HG03565 (cell line): ENCODE measurements at regions not wholly inside any gene's neighbourhood (a gene's known extent, or its start where the extent isn't known, plus 50 kb on each side); places are given as distances from the start of the nearest gene placed in this dataset.
"Not testable (repeated sequence)": the region's sequence is repeated elsewhere in the genome, so short reads cannot be mapped to it uniquely, and the experiment has no call there.

Experiments
- ATAC-seq: cut with Tn5 transposase; IDR thresholded peaks from one replicate; pipeline ENCODE4 v1.9.1; 2021; ENCODE audit warnings: mild to moderate bottlenecking, moderate library complexity; ENCODE audit not compliant: unreplicated experiment

DNA sequence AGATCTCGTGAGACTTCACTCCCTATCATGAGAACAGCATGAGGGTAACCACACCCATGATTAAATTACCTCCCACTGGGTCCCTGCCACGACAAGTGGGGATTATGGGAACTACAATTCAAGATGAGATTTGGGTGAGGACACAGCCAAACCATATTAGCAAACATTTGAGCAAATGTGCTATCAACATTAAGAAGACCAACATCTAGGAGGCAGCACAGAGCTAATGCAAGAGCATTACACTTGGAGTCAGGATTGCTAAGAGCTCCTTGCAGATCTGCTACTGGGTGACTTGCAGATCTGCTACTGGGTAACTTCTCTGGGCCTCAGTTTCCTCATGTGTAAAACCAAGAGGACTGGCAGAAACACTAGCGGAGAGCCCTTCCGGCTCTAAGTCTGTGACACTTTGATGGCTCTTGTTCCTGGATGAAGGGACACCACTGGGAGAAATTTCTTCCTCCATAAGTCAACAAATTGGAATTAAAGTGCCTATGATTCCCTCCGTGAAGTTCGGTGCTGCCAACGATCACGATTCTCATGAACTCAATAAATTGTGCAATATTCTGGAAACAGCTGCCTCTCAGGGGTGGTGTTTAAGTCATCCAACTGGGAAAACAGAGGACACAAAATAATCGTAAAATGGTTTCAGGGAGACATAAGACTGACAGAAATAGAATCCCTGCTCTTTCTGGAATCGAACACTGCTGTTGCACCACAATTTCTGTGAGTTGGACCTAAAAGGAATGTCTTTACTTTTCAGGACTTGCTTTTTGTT lies 115.8 kb upstream of the ITGB1 start:
- no peak for ATAC-seq

DNA sequence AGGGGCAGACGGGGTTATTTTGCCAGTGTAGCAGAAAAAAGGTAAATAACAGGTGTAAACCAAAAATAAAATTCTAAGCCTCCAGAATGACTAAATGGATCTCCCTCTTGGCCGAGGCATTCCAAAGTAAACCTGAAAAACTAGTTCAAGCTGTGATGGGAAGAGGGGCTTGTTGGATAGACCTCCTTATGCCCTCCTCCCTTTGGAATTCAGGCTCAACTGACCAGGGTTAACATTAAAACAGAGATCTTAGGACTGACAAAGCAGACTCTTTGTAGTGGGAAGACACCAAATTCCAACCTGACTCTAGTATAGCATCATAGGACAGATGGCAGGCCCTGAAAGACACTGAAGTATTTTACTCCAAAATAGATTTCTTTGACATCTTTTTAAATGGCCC lies 113.8 kb upstream of the ITGB1 start:
- ATAC-seq: no peak

DNA sequence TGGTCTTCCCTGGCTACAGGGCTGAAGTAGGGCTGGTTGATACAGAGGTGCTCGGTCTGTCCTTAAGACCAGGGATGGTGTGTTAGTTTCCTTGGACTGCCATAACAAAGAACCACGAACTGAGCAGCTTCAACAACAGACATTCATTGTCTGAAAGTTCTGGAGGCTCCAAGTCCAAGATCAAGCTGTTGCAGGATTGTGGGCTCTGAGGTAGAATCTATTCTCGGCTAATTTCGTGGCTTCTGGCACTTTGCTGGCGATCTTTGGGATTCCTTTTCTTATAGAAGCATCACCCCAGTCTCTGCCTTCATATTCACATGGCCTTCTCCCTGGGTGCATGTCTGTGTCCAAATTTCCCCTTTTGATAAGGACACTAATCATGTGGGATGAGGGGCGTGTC lies 112.1 kb upstream of the ITGB1 start:
- no peak for ATAC-seq

DNA sequence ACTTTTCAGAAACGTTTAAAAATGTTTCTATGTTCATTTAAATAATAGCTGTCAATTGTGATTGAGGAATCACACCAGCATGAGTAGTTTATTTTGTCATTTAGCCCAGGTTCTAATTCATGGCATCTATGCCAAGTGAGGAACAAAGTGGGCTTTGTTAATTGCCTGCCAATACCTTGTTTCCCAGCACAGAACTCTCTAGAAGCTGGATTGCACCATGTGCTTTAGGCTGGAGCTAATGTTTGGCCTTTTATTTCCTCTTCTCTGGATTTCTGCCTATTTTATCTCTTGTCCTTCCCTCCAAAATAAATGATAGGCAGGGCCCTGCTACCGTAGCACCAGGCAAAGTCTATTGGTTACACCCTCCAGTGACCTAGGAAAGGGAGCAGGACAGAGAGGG lies 109.9 kb upstream of the ITGB1 start:
- no peak for ATAC-seq

DNA sequence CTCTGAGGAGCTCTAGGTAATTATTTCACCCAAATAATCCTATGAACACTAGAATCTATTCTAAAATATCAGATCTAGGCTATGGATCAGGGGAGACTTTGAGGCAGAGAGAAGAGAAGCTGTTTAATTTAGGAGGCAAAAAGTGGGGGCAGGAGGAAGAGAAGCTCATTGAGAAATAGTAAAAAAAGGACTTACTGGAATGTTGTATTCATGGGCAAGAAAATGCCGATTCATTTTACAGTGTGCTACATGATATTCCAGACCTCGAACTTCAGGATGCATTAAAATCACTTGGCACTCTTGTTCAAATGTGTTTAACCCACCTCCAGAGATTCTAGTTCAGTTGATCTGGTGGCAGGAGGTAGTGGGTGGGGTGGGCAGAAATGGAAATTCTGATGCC lies 109.5 kb upstream of the ITGB1 start:
- ATAC-seq: no peak

DNA sequence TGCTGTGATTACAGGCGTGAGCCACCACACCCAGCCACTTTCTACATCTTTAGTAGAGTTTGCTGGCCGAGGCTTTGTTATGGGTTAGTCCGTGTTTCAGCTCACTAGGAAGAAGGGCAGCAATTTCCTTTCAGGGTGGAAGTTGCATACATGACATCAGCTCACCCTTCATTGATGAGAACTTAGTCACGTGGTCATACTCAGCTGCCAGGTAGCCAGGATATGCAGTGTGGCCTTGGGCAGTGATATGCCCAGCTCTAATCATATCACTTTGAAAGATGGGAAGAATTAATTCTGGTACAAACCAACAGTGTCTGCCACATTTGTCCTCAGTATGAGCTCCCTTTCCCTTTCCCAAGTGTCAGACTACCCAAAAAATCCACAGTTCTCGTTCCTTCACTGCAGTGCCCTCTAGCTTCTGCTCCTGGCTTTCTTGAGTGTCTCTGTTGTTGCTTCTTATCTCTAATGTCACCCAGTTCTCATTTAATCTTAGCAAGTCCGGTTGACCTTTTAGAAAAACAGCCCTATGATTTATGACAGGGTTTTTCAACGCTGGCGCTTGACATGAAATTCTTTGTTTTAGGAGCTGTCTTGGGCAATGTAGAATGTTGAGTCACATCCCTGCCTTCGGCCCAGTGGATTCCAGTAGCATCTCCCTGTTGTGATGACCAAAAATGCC lies 108.7 kb upstream of the ITGB1 start:
- ATAC-seq: no peak

DNA sequence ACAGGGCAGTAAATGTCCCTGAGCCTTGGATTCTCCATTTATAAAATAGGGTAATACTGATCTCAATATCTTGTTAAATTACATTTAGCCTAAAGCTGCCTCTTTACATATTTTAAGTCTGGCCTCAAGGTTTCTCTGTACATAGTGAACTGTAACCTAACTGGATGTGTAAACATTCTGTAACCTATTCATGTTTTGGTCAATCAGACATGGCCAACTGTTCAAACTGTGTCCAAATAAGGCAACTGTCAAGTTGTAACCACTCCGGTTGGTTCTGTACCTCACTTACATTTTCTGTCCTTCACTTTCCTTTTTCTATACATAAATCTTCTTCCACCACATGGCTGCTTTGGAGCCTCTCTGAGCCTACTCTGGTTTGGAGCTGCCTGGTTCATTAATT lies 107.1 kb upstream of the ITGB1 start:
- ATAC-seq: no peak

DNA sequence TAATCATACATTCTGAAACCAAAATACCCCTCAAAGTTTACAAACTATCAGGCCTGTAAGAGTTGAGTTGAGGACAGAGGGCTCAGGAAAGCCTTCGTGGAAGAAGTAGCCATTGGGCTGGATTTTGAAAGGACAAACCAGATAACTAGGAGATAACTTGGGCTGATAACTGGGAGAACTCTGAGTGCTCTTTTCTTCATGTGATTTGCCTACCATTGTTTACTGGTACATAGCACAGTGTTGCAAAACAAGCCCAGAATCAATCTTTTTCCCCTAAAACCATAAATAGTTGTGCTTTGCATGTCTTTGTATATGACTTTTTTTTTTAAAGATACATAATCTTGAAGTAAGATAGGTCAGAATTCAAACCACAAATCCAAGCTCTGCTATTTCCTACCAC lies 106.7 kb upstream of the ITGB1 start:
- no peak for ATAC-seq

DNA sequence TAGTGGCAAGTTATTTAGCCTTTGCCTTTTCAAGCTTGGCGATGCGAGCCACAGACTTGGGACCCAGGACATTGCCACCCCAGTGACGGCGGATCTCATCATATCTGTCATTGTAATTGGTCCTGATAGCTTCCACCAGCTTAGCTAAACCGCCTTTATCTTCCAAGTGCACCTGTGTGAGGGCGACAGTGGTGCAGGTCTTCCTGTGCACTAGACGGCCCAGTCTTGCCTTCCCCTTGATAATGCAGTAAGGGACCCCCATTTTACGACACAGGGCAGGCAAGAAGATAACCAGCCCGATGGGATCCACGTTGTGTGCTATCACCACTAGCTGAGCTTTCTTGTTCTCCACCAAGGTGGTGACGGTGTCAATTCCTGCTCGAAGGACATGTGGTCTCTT lies 99.6 kb upstream of the ITGB1 start:
- no peak for ATAC-seq

DNA sequence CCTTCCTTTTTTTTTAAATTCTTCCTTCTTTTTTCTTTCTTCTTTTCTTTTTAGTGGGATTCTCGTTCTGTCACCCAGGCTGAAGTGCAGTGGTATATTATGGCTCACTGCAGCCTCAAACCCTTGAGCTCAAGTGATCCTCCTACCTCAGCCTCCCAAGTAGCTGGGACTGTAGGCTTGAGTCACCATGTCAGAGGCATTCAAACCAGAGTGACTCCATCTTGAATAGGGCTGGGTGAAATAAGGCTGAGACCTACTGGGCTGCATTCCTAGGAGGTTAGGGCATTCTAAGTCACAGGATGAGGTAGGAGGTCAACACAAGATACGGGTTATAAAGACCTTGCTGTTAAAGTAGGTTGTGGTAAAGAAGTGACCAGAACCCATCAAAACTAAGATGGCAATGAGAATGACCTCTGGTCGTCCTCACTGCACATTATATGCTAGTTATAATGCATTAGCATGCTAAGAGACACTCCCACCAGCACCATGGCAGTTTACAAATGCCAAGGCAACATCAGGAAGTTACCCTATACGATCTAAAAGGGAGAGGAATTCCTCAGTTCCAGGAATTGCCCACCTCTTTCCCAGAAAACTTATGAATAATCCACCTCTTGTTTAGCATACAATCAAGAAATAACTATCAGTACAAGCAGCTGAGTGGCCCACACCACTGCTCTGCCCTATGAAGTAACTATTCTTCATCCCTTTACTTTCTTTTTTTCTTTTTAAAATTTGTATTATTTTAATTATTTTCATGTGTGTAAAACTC lies 99.0 kb upstream of the ITGB1 start:
- ATAC-seq: no peak

DNA sequence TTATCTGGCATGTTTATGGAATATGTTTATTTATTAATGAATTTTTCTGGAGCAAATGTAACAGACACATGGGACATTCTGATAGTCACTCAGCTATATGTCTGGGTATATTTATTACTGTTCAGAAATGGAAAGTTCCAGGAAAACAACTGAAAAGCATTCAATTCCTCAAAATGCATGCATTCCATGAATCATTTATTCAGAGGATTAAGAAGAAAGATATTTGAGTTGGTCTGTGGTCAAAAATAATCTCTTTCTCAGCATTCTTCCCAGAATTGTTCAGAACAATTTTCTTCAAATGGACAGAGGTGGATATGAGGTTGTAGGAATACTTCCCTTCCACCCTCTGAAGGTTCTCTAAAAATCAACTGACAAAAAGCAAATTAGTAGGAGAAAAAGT lies 97.6 kb upstream of the ITGB1 start:
- ATAC-seq: no peak

DNA sequence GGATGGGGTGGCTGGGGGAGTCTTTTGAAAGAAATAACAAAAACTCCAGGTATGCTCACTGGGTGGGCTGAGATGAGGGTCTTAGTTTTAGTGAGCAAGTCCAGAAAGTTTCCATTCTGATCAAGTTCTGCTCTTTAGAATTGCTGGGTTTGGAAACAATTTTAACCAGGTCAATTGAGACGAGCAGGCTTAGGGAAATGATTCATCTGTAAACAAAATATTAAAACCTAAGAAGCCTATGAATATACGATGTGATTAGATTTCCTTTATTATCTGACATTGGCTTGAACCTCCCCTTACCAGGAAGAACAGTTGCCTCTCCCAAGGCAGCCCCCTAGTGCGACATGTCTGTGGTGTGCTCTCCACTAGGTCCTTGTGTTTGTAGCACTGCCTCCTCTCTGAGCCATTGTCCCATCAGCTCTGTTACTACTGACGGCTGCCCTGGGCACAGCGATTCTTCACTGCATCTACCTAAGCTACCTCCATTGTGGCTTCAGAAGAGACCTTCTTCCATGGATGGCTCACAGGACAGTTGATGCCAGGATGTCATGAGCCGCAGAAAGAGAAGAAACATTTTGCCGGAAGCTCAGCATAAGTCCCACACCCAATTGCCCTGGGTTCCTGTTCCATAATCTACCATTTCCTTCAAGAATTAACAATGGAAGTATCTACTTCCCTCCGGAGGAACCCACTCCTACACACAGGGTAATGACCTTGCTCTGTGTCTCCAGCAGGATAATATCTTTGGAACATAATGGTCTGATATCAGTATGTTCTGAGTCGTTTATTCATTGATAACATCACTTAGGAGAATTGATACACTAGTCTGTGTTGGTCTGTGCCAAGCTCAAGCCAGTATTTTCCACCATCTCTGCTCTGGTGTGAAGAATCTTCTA lies 95.1 kb upstream of the ITGB1 start:
- ATAC-seq: no peak

DNA sequence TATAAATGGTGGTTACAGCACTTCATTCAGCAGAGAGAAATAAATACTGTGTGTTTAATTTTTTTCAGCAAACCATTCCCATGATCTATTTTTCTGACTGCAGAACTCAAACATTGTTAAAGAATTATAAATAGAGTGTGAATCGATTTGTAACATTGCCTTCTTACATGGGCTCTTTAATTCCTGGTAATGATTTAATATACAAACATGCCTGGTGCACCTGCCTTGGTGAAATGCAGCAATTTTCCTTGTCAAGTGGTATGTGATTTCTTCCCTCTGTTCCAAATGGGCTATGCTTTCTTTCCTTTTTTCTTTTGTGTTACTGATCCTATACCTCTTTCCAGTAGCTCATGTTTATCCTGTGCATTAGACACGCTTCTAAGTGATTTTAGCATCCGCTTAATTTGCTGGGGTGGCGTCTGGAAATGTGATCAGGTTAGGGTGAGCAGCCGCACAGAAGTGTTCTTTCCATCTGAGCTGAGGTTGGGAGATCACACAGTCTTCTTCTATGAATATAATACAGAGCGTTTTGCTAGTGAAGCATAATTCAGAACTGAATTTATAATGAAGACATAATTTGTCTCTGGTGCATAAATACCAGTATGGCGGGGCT lies 94.3 kb upstream of the ITGB1 start:
- ATAC-seq: no peak

DNA sequence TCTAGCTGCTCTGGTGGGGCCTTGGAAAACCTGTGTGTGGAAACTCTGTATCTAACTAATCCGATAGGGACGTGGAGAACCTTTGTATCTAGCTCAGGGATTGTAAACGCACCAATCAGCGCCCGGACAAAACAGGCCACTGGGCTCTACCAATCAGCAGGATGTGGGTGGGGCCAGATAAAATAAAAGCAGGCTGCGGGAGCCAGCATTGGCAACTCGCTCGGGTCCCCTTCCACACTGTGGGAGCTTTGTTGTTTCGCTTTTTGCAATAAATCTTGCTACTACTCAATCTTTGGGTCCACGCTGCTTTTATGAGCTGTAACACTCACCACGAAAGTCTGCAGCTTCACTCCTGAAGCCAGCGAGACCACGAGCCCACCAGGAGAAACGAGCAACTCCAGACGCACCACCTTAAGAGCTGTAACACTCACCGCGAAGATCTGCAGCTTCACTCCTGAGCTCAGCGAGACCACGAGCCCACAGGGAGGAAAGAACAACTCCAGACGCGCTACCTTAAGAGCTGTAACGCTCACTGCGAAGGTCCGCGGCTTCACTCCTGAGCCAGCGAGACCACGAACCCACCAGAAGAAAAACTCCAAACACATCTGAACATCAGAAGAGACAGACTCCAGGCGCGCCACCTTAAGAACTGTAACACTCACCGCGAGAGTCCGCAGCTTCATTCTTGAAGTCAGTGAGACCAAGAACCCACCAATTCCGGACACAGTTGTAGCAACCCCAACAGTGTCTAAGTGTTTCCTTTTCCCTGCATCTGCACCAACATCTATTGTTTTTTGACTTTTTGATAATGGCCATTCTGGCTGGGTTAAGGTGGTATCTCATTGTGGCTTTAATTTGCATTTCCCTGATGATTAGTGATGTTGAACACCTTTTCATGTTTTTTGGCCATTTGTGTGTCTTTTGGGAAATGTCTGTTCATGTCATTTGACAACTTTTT lies 92.2 kb upstream of the ITGB1 start:
- ATAC-seq: not testable (repeated sequence)

DNA sequence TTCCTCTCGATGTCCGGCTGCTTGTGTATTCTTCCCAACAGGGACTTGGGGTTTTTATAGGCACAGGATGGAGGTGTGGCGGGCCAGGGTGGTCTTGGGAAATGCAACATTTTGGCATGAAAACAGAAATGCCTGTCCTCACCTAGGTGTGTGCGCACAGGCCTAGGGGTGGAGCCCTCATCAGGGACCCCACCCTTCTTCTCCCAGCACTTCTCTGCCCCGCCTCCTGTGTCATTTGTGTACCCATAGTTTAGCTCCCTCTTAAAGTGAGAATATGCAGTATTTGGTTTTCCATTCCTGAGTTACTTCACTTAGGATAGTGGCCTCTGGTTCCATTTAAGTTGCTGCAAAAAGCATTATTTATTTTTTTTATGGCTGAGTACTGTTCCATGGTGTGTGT lies 90.2 kb upstream of the ITGB1 start:
- no peak for ATAC-seq

DNA sequence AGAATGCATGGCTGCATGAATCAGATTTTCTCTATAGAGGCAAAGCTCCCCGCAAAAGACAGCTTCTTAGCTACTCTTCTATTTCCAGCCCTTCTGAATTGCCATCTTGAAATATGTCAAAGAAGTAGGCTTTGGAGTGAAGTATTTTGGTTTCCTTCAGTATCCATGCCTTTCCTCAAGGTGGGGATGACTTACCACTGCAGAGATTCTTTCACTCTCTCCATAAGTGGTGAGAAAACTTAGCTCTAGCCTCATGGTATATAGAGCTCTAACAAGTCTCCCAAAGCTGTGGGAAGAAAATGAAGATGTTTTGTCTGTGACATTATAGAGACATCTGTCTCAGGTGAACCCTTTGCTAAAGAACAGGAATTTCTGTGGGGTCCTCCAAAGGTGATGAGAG lies 89.6 kb upstream of the ITGB1 start:
- ATAC-seq: no peak

DNA sequence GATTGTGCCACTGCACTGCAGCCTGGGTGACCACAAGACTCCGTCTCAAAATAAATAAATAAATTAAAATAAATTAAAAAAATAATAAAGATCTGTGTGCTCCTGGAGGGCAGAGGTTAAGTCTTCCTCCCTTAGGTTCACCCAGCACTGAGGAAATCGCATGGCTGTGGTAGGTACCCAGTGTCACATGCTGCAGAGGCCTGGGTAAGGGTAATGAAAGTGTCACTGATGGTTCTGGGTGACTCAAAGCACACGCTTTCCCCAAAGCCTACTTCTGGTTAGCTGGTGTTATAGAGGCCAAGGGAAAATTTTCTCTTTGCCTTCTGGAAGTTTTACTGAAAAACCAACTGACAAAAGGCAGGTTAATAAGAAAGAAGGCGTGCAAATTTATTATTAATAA lies 88.8 kb upstream of the ITGB1 start:
- no peak for ATAC-seq

DNA sequence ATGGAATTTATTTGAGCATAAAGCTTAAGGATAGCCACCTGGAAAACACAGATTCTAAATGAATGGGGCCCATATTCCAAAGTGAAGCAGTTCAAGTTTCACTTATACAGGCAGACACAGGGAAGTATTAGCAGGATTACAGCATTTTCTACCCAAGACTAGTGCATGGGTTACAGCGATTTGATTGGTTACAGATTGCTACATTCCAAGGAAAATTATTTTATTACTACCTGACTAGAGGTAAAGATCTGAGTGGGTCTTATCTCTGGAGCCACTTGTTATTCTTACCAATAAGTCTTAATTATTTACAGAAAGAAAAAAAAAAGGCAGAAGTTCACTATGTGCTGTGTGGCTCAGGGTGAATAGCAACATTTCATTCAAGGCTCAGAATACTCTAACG lies 87.4 kb upstream of the ITGB1 start:
- no peak for ATAC-seq

DNA sequence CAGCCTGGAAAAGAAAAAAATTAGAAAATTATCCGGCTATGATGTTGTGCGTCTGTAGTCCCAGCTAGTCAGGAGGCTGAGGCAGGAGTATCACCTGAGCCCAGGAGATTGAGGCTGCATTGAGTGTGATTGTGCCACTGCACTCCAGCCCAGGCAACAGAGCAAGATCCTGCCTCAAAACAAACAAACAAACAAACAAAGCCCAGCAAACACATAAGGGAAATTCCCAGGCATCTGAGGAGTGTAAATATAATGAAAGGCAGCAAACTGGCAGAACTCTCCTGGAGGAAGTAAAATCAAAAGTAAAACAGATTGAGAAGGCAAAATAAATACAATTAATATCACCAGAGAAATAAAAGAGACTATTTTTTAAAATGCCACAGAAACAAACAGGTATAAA lies 84.5 kb upstream of the ITGB1 start:
- no peak for ATAC-seq
